ENCODE measurements at regions not wholly inside any gene's neighbourhood (a gene's known extent, or its start where the extent isn't known, plus 50 kb on each side); places are given as distances from the start of the nearest gene placed in this dataset.
"Not testable (repeated sequence)": the region's sequence is repeated elsewhere in the genome, so short reads cannot be mapped to it uniquely, and the experiment has no call there.

DNA sequence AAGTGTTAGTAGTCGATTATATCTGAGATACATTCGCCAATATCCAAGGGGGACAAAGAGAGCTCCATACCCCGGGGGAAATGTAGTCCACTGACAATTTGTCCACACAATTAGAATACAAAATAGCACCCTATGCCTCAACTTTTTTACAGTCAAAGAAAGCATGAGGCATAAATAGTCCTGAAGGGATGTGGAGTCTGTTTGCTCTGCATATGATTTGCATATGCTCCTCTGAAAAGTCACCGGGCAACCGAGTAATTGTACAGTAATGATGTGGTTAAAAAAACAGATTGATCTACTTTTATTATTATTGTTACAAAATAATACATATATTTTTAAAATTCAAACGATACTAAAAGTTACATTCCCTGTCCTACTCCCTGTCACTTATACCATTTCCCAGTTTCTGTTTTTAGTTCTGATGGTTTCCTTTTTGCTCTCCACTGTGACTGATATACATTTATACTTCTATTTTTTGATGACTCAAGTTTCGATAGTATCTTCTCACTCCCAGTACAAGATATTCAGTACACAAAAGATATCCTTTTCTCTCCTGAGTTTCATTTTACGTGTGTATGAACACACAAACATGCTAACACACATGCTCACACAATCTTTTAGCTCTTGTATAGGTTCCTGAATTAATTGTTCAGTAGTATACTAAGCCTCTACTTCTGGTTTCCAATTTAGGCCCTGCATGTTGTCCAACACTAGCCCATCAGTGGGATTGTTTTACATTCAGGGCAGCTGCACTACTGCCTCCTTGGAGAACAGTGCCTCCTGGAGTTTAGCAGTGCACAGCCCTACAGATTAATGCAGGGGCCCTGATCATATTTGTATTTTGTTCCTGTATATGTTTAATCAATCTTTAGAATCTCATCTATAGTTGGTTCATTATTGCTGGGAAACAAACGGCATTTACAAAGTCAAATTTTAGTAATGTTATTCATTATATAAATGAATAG is 130.9 kb downstream of the TES start:
- DNase-seq (ENCODE audit: low spot score): no peak

DNA sequence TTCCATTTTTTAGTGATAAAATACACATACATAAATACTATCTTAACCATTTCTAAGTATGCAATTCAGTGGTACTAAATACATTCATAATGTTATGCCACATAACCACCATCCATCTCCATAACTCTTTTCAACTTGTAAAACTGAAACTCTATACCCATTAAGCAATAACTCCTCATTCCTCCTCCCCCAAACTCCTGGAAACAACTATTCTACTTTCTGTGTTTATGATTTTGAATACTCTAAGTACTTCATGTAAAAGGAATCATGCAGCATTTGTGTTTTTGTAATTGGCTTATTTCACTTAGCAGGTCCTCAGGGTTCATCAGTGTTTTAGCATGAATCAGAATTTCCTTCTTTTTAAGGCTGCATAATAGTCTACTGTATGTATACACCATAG is 131.8 kb downstream of the TES start:
- DNase-seq (ENCODE audit: low spot score): no peak

GRCh38 chr7:116347151-116347832 is 137.0 kb downstream of the TES start:
- no peak for DNase-seq (ENCODE audit: low spot score)

DNA sequence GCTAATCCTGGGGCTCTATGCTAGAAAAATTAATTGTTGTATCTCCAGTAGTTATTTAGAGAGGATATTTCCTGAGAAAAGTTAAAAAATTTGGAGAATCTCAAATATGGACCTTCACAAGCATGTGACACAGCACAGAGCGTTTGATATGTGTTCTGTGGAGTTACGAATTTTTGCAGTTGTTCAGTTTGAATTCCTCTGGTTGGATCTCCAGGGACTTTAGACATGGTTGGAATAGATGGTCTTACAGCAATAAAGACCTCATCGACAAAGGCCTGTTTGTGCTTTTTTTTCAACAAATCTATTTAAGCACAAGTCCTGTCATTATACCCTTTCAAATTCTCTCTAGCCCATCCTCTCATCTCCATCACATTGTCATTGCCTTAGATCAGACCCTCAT is 138.0 kb downstream of the TES start:
- DNase-seq (ENCODE audit: low spot score): no peak

DNA sequence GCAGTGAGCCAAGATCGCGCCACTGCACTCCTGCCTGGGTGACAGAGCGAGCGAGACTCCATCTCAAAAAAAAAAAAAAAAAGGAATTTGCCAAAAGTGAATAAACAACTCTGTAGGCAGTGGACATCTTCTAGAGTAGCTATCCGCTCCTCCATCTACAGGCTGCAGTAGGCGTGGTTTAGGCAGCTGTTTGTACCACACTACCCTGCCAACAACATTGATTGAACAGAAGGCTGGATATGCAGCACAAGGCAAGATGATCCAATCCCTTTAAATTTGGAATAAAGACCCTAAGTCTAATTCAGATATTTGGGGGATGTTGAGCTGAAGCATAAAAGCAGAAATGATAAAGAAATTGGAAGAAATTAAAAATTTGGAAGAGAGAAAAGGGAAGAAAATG is 141.6 kb downstream of the TES start:
- DNase-seq (ENCODE audit: low spot score): no peak

- no peak for DNase-seq (ENCODE audit: low spot score)
Measured at GRCh38 chr7:116353647-116354046, 143.3 kb downstream of the TES start.

- DNase-seq (ENCODE audit: low spot score): no peak
Measured at GRCh38 chr7:116354171-116354545, 143.8 kb downstream of the TES start.

GRCh38 chr7:116354546-116355423 is 144.4 kb downstream of the TES start:
- no peak for DNase-seq (ENCODE audit: low spot score)

DNA sequence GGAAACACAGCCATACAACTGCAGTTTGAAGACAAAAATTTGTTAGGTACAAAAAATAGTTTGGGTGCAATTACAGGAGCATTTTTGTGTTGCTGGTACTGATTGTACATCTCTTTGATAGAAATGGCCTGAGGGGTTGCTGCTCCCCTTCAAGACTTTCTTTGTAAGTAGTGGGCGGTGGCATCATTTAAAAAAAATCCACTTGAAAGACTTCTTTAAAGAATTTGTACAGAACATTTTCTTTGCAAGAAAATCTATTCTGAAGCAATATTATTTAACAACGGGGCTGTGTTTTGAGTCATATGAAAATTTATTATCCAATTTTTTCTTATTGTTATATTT is 144.1 kb upstream of the CAV2 start:
- DNase-seq (ENCODE audit: low spot score): no peak

GRCh38 chr7:116356333-116356965 is 143.1 kb upstream of the CAV2 start:
- no peak for DNase-seq (ENCODE audit: low spot score)

DNA sequence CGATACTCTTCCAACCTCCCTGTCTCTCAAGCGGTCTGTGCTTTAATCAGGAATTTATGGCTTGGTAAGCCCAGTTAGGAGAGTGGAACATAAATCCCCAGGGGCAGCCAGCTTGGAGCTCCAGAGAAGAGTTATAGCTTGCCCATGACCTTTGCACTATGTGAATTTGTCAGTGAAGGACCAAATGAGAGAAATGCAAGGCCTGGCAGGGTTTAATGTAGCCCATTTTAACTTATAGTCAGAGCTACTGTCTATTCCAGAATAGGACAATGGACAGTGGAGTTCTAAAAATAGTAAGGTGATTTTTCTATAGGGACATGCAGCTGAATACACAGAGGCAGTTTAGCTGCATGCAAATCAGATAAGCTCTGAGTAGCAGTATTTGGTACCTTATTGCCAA is 142.6 kb upstream of the CAV2 start:
- DNase-seq (ENCODE audit: low spot score): no peak

DNA sequence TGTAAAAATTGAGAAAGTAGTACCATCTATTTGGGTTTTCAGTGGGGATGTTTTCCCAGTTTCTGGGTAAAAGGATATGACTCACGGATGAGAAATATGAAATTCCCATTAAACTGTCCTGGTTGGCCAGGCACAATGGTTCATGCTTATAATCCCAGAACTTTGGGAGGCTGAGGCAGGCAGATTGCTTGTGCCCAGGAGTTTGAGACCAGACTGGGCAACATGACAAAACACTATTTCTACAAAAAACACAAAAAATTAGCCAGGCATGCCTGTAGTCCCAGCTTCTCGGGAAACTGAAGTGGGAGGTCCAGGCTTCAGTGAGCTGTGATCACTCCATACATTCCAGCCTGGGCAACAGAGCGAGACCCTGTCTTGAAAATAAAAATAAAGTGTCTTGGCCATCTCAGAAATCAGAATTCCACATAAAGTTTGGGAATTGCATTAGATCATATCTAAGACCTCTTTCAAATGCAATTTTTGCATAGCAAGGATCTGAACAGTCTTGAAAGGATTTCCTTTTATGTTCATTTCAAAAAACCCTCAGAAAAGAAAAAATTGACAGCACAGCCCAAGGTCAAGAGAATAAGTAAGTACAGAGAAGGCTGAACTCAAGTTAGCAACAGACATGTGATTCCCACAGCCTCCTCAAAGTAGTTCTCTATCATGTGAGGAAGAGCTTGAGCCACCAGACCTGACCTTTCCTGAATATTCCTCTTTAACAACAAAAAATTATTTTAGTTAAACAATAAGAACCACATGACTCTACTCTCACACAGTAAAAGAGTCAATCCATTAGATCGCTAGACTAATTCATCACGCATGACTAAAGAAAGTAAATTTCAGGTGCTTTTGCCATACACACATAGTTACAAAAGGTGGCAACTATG is 141.5 kb upstream of the CAV2 start:
- no peak for DNase-seq (ENCODE audit: low spot score)

DNA sequence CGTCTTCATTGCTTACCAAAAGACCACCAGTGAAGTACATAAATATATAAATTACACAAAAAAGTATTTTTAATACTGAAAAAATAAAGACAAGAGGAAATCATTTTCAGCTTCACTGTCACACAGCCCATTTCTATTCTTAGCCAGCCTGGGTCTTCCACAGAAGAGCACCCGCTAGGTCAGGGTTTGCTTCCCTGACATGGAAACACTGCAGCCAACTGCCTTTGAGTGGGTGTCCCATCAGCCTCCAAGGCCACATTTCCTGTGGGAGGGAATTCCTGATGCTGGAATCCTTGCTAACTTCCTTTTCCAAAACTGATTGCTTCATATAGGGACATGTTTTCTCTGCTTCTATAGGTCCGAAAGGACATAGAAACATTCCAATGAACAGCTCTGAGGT is 137.8 kb upstream of the CAV2 start:
- no peak for DNase-seq (ENCODE audit: low spot score)

- DNase-seq (ENCODE audit: low spot score): no peak
Measured at GRCh38 chr7:116363637-116364432, 135.7 kb upstream of the CAV2 start.

- no peak for DNase-seq (ENCODE audit: low spot score)
Measured at GRCh38 chr7:116364469-116364868, 135.1 kb upstream of the CAV2 start.

- DNase-seq (ENCODE audit: low spot score): no peak
Measured at GRCh38 chr7:116365797-116366196, 133.7 kb upstream of the CAV2 start.

- no peak for DNase-seq (ENCODE audit: low spot score)
Measured at GRCh38 chr7:116367171-116367813, 132.2 kb upstream of the CAV2 start.

GRCh38 chr7:116368965-116369364 is 130.6 kb upstream of the CAV2 start:
- no peak for DNase-seq (ENCODE audit: low spot score)

GRCh38 chr7:116371536-116371935 is 128.0 kb upstream of the CAV2 start:
- not testable (repeated sequence) for DNase-seq (ENCODE audit: low spot score)

DNA sequence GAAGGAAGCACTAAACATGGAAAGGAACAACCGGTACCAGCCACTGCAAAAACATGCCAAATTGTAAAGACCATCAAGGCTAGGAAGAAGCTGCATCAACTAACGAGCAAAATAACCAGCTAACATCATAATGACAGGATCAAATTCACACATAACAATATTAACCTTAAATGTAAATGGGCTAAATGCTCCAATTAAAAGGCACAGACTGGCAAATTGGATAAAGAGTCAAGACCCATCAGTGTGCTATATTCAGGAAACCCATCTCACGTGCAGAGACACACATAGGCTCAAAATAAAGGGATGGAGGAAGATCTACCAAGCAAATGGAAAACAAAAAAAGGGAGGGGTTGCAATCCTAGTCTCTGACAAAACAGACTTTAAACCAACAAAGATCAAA is 126.3 kb upstream of the CAV2 start:
- DNase-seq (ENCODE audit: low spot score): not testable (repeated sequence)

All from globus pallidus (tissue), 1 donor.